Right atrium auricular region (tissue), 2 donors: ENCODE measurements at regions not wholly inside any gene's neighbourhood (a gene's known extent, or its start where the extent isn't known, plus 50 kb on each side); places are given as distances from the start of the nearest gene placed in this dataset.

ENCODE experiments used
- DNase-seq: peaks from one replicate; pipeline ENCODE4 v3.0.0-alpha.2; 2019; ENCODE audit warnings: low spot score
- H3K27ac ChIP-seq, 2 donors: fragments of 200-600 bp; sonication (generic); 1 replicate in 1 of 2; 2 replicates in 1 of 2; pipeline ENCODE4 v1.5.1; 2016 to 2019
- H3K27me3 ChIP-seq, 2 donors: fragments of 200-600 bp; sonication (generic); one replicate each; pipeline versions ENCODE4 v1.5.1 to v1.6.0; 2017 to 2019
- H3K36me3 ChIP-seq: fragments of 200-600 bp; sonication (generic); one replicate; pipeline ENCODE4 v1.5.1; 2016
- H3K4me1 ChIP-seq, 2 donors: fragments of 200-600 bp; sonication (generic); one replicate each; pipeline versions ENCODE4 v1.5.1 to v1.6.0; 2017 to 2019
- H3K4me3 ChIP-seq, 2 donors: fragments of 200-600 bp; sonication (generic); 1 replicate in 1 of 2; 2 replicates in 1 of 2; pipeline ENCODE4 v1.5.1; 2017 to 2019; ENCODE audit warnings: mild to moderate bottlenecking in 1 of 2, moderate library complexity in 1 of 2
- H3K9me3 ChIP-seq, 2 donors: fragments of 200-600 bp; sonication (generic); one replicate each; pipeline ENCODE4 v1.5.1; 2019
- TF ChIP-seq, protein P1 (sequence below), 2 donors: fragments of 200-600 bp; sonication (generic); IDR thresholded peaks; one replicate each; pipeline ENCODE4 v1.5.1; 2019; ENCODE audit warnings: antibody characterized with exemption in 2 of 2

GRCh38 chr2:70019096-70019495 is 57.7 kb upstream of the ASPRV1 start:
- H3K36me3 ChIP-seq: no peaks in the 10 kb centered on the region
- H3K27ac ChIP-seq: no peak overlapping the region
- no peaks in the 10 kb centered on the region for H3K27me3 ChIP-seq
- no peak overlapping the region for H3K4me3 ChIP-seq
- TF ChIP-seq, protein P1, sequence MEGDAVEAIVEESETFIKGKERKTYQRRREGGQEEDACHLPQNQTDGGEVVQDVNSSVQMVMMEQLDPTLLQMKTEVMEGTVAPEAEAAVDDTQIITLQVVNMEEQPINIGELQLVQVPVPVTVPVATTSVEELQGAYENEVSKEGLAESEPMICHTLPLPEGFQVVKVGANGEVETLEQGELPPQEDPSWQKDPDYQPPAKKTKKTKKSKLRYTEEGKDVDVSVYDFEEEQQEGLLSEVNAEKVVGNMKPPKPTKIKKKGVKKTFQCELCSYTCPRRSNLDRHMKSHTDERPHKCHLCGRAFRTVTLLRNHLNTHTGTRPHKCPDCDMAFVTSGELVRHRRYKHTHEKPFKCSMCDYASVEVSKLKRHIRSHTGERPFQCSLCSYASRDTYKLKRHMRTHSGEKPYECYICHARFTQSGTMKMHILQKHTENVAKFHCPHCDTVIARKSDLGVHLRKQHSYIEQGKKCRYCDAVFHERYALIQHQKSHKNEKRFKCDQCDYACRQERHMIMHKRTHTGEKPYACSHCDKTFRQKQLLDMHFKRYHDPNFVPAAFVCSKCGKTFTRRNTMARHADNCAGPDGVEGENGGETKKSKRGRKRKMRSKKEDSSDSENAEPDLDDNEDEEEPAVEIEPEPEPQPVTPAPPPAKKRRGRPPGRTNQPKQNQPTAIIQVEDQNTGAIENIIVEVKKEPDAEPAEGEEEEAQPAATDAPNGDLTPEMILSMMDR (IDR thresholded peaks at IDR 0.05): no peak
- DNase-seq: no peak
- peaks cover 0 to 4% of the 10 kb centered on the region in 2 donors for H3K9me3 ChIP-seq
- no peaks in the 10 kb centered on the region for H3K4me1 ChIP-seq

DNA sequence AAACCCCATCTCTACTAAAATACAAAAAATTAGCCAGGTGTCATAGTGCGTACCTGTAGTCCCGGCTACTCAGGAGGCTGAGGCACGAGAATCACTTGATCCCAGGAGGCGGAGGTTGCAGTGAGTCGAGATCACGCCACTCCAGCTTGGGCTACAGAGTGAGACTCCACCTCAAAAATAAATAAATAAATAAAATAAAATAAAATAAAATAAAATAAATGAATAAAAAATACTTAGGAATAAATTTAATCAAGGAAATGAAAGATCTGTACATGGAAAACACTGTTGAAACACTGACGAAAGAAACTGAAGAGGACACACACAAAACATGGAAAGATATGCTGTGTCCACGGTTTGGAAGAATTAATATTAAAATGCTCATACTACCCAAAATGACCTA is 56.5 kb upstream of the ASPRV1 start:
- TF ChIP-seq, protein P1 (IDR thresholded peaks at IDR 0.05): no peak
- Histone ChIP-seq H3K9me3 (peaks cover 0 to 4% of the 10 kb centered on the region in 2 donors), H3K27ac (no peak overlapping the region)

GRCh38 chr2:70014959-70015358 is 53.5 kb upstream of the ASPRV1 start:
- Histone ChIP-seq H3K36me3 (no peaks in the 10 kb centered on the region), H3K27ac (no peak overlapping the region), H3K9me3 (peaks cover 0 to 4% of the 10 kb centered on the region in 2 donors), H3K4me3 (no peak overlapping the region), H3K27me3 (no peaks in the 10 kb centered on the region), H3K4me1 (no peaks in the 10 kb centered on the region)
- DNase-seq: no peak
- TF ChIP-seq, protein P1 (IDR thresholded peaks at IDR 0.05): no peak

More for the DNA sequence above, 56.5 kb upstream of the ASPRV1 start:
- Histone ChIP-seq H3K27me3 (no peaks in the 10 kb centered on the region), H3K4me3 (no peak overlapping the region), H3K4me1 (no peaks in the 10 kb centered on the region), H3K36me3 (no peaks in the 10 kb centered on the region)
- DNase-seq: no peak

GRCh38 chr2:70012887-70013286 is 51.5 kb upstream of the ASPRV1 start:
- TF ChIP-seq, protein P1 (IDR thresholded peaks at IDR 0.05): no peak
- no peak for DNase-seq
- no peak overlapping the region for H3K4me3 ChIP-seq

GRCh38 chr2:70011786-70012185 is 50.4 kb upstream of the ASPRV1 start:
- no peaks in the 10 kb centered on the region for H3K27me3 ChIP-seq
- no peaks in the 10 kb centered on the region for H3K36me3 ChIP-seq
- H3K4me3 ChIP-seq: no peak overlapping the region
- DNase-seq: no peak
- H3K27ac ChIP-seq: no peak overlapping the region
- H3K9me3 ChIP-seq: no peaks in the 10 kb centered on the region
- no peaks in the 10 kb centered on the region for H3K4me1 ChIP-seq
- TF ChIP-seq, protein P1 (IDR thresholded peaks at IDR 0.05): no peak

More at GRCh38 chr2:70012887-70013286, 51.5 kb upstream of the ASPRV1 start:
- H3K4me1 ChIP-seq: no peaks in the 10 kb centered on the region
- no peaks in the 10 kb centered on the region for H3K9me3 ChIP-seq
- H3K36me3 ChIP-seq: no peaks in the 10 kb centered on the region
- no peaks in the 10 kb centered on the region for H3K27me3 ChIP-seq
- no peak overlapping the region for H3K27ac ChIP-seq

DNA sequence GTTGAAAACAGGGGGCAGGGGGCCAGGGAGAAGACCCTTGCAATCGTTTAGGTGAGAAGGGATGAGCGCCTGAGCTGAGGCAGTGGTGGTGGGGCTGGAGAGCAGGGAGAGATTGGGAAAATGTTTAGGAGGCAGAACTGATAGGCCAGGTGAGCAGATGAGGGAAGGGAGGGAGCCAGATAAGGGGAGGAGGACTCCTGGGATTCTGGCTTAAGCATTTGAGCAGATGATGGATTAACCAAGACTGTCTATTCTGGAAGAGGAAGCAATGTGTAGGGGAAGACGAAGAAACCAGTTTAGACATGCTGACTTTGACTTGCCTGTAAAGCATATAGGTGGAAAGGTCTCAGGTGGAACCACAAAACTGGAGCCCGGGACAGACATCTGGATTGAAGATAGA is 49.9 kb upstream of the ASPRV1 start:
- Histone ChIP-seq H3K27me3 (no peaks in the 10 kb centered on the region), H3K9me3 (no peaks in the 10 kb centered on the region), H3K4me1 (no peaks in the 10 kb centered on the region), H3K36me3 (no peaks in the 10 kb centered on the region), H3K27ac (no peak overlapping the region), H3K4me3 (no peak overlapping the region)
- TF ChIP-seq, protein P1 (IDR thresholded peaks at IDR 0.05): no peak
- no peak for DNase-seq
